Spleen (tissue), 11 donors: ENCODE measurements at regions not wholly inside any gene's neighbourhood (a gene's known extent, or its start where the extent isn't known, plus 50 kb on each side); places are given as distances from the start of the nearest gene placed in this dataset.

Experiments
- DNase-seq: peaks from one replicate; pipeline ENCODE4 v3.0.0-alpha.2; 2020
- H3K27ac ChIP-seq, 8 donors: fragments of 200-600 bp; sonication (generic) in 7 of 8; 1 replicate in 4 of 8; 2 replicates in 4 of 8; pipeline versions ENCODE4 v1.5.0 to v1.8.0; 2016 to 2021; ENCODE audit warnings: inconsistent platforms in 4 of 8, mild to moderate bottlenecking in 4 of 8, moderate library complexity in 1 of 8
- H3K27me3 ChIP-seq, 7 donors: fragments of 200-600 bp; sonication (generic) in 6 of 7; replicated peaks in 1 of 7; 1 replicate in 4 of 7; 2 replicates in 3 of 7; pipeline versions ENCODE4 v1.5.0 to v1.8.0; 2016 to 2021; ENCODE audit warnings: inconsistent platforms in 3 of 7, mild to moderate bottlenecking in 1 of 7
- H3K36me3 ChIP-seq, 6 donors: fragments of 200-600 bp; sonication (generic) in 5 of 6; 1 replicate in 4 of 6; 2 replicates in 2 of 6; pipeline versions ENCODE4 v1.5.0 to v1.8.0; 2016 to 2021; ENCODE audit warnings: inconsistent platforms in 2 of 6
- H3K4me1 ChIP-seq, 6 donors: fragments of 200-600 bp; sonication (generic) in 5 of 6; 1 replicate in 3 of 6; 2 replicates in 3 of 6; pipeline versions ENCODE4 v1.5.0 to v1.8.0; 2016 to 2021; ENCODE audit warnings: inconsistent platforms in 3 of 6
- H3K4me3 ChIP-seq, 8 donors: fragments of 200-600 bp; sonication (generic) in 7 of 8; 1 replicate in 4 of 8; 2 replicates in 4 of 8; pipeline versions ENCODE4 v1.5.0 to v1.8.0; 2016 to 2021; ENCODE audit warnings: inconsistent platforms in 4 of 8, mild to moderate bottlenecking in 4 of 8, moderate library complexity in 2 of 8
- H3K9me3 ChIP-seq, 8 donors: fragments of 200-600 bp; sonication (generic) in 7 of 8; 1 replicate in 4 of 8; 2 replicates in 4 of 8; pipeline versions ENCODE4 v1.5.0 to v1.8.0; 2016 to 2021; ENCODE audit warnings: inconsistent platforms in 4 of 8
- CTCF ChIP-seq, 11 experiments: fragments of 200-600 bp in 7 of 11; fragments of 450-650 bp in 4 of 11; sonication (generic) in 4 of 11; IDR thresholded peaks in 8 of 11; conservative IDR thresholded peaks in 3 of 11; 1 replicate in 7 of 11; 2 replicates in 4 of 11; pipeline versions ENCODE4 v1.4.0 to v1.8.0; 2016 to 2021; ENCODE audit warnings: antibody characterized with exemption in 11 of 11, inconsistent platforms in 4 of 11, mild to moderate bottlenecking in 1 of 11
- POLR2A ChIP-seq, 3 donors: fragments of 450-650 bp; IDR thresholded peaks; one replicate each; pipeline ENCODE4 v1.5.1; 2017; ENCODE audit warnings: antibody characterized with exemption in 3 of 3, mild to moderate bottlenecking in 1 of 3
- POLR2AphosphoS5 ChIP-seq, 3 donors: sonication (generic); formaldehyde crosslinking; IDR thresholded peaks; one replicate each; pipeline ENCODE4 v1.5.1; 2017; ENCODE audit warnings: antibody characterized with exemption in 3 of 3
- WGBS, 5 donors: extraction: QIAGEN DNeasy Blood & Tissue Kit in 3 of 5; methylation state at CpG; one replicate each; pipeline versions ENCODE4 v1.1.5 to v1.1.7; 2013 to 2018; 5-methylcytosine and 5-hydroxymethylcytosine counted together
- intact Hi-C: fragments of 100-400 bp; cut with DNase I; formaldehyde crosslinking; loops from one replicate; pipeline ENCODE4 v1.15.0; 2023; ENCODE audit warnings: low total_unique reads
- donor health status: healthy with polysubstance abuse.
- donor health status: DM: no; HTN: no; CAD: no; lungs with moderate emphysema.
- donor health status: DM: no; HTN: no; CAD: no.
- donor health status: Bipolar disorder and iron deficiency.
- donor health status: healthy.
- donor health status: DM: no; HTN: no; CAD: no.
- donor health status: DM: yes; HTN: yes; CAD: no.

GRCh38 chr1:208570362-208570761 lies 326.2 kb upstream of the PLXNA2 start:
- H3K4me3 ChIP-seq = no peak overlapping the region
- H3K36me3 ChIP-seq = no peaks in the 10 kb centered on the region
- intact Hi-C loops = no loop called here
- TF ChIP-seq POLR2AphosphoS5 (IDR thresholded peaks at IDR 0.05) (no peak), CTCF (IDR thresholded peaks at IDR 0.05 in 8 of 11, conservative IDR thresholded peaks at IDR 0.05 in 3 of 11) (no peak), POLR2A (IDR thresholded peaks at IDR 0.05) (no peak)
- no peak overlapping the region for H3K27ac ChIP-seq
- 88 to 95% (median 94%) methylated on average over 5 of the region's 5 CpGs for WGBS, 5 donors
- H3K27me3 ChIP-seq = peaks cover 0 to 18% (median 0%) of the 10 kb centered on the region in 7 donors
- no peak for DNase-seq
- no peaks in the 10 kb centered on the region for H3K4me1 ChIP-seq
- H3K9me3 ChIP-seq = no peaks in the 10 kb centered on the region

- no peaks in the 10 kb centered on the region for H3K27me3 ChIP-seq
- H3K4me1 ChIP-seq = no peaks in the 10 kb centered on the region
- H3K4me3 ChIP-seq = no peak overlapping the region
- intact Hi-C loops = no loop called here
- 76 to 92% (median 79%) methylated on average over 4 of the region's 4 CpGs for WGBS, 5 donors
- H3K36me3 ChIP-seq = no peaks in the 10 kb centered on the region
- no peak for DNase-seq
- no peak for TF ChIP-seq POLR2AphosphoS5 (IDR thresholded peaks at IDR 0.05)
- no peak for TF ChIP-seq CTCF (IDR thresholded peaks at IDR 0.05 in 8 of 11, conservative IDR thresholded peaks at IDR 0.05 in 3 of 11)
- no peak for TF ChIP-seq POLR2A (IDR thresholded peaks at IDR 0.05)
- H3K9me3 ChIP-seq = no peaks in the 10 kb centered on the region
- no peak overlapping the region for H3K27ac ChIP-seq
These were observed 332.2 kb upstream of the PLXNA2 start for GRCh38 chr1:208576425-208576824.

GRCh38 chr1:208577381-208577905 lies 333.3 kb upstream of the PLXNA2 start:
- Histone ChIP-seq H3K9me3 (no peaks in the 10 kb centered on the region), H3K36me3 (no peaks in the 10 kb centered on the region), H3K4me1 (no peaks in the 10 kb centered on the region), H3K4me3 (no peak overlapping the region), H3K27ac (no peak overlapping the region), H3K27me3 (no peaks in the 10 kb centered on the region)
- 47 to 78% (median 60%) methylated on average over 1 of the region's 1 CpG for WGBS, 5 donors
- DNase-seq = no peak
- intact Hi-C loops = no loop called here
- no peak for TF ChIP-seq CTCF (IDR thresholded peaks at IDR 0.05 in 8 of 11, conservative IDR thresholded peaks at IDR 0.05 in 3 of 11)

GRCh38 chr1:208581209-208581608 lies 337.0 kb upstream of the PLXNA2 start:
- Histone ChIP-seq H3K4me1 (no peaks in the 10 kb centered on the region), H3K4me3 (no peak overlapping the region), H3K36me3 (no peaks in the 10 kb centered on the region), H3K27me3 (no peaks in the 10 kb centered on the region), H3K27ac (no peak overlapping the region), H3K9me3 (peaks cover 0 to 5% (median 0%) of the 10 kb centered on the region in 8 donors)
- DNase-seq = no peak
- no peak for TF ChIP-seq CTCF (IDR thresholded peaks at IDR 0.05 in 8 of 11, conservative IDR thresholded peaks at IDR 0.05 in 3 of 11)
- no peak for TF ChIP-seq POLR2A (IDR thresholded peaks at IDR 0.05)
- TF ChIP-seq POLR2AphosphoS5 (IDR thresholded peaks at IDR 0.05) = no peak
- WGBS, 5 donors = 73 to 84% (median 76%) methylated on average over 3 of the region's 3 CpGs
- intact Hi-C loops = no loop called here
